GM04504 (cell line): ENCODE measurements at regions not wholly inside any gene's neighbourhood (a gene's known extent, or its start where the extent isn't known, plus 50 kb on each side); places are given as distances from the start of the nearest gene placed in this dataset.

Source experiments
- DNase-seq: peaks from one replicate; pipeline ENCODE4 v3.0.0-alpha.2; 2012; ENCODE audit warnings: low read depth

DNA sequence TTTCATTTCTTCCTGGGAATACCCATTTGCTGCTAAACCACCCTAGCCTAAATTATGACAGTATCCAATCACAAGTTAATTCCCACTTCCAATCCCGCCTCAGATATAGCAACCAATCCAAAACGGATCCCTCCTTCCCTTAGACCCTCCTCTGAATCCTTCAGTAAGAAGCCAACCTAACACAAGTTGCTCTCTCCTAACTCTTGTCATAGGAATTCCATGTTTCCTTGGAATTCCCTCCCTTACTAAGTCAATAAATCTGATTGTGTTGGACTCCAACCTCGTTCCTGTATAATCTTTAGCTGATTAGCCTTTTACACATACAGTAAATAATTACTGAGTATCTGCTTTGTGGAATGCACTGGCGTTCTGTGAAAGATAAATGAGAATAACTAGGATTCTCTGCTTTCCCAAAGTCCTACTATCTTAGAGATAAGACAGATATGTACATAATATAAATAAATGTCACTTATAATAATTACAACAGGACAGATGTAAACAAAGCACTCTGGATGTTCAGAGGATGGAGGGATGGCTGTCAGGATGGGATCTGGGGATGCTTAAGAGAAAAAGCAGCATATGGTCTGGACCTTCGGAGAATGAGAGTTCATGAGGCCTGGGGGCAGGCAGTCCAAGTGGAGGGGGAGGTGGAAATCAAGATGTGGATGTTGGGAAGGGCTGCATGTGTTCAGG lies 185.8 kb upstream of the SOX5 start:
- DNase-seq = no peak

DNA sequence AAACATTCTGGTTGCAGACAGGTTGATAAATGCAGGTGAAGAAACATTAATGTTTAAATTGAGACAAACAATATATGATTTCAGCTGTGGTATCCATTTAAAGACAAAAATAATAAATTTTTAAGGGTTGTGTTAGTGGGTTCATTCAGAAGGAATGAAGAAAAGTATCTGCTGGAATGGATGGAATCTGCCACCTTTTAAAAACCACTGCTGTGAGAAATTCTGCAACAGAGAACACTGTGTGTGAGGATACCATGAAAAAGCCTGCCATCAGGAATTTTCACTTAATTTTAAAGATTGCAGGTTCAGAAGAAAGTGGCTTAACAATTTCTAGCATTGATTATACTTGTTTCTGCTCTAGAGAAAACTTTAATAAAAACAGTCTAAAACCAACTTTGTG lies 184.6 kb upstream of the SOX5 start:
- no peak for DNase-seq

DNA sequence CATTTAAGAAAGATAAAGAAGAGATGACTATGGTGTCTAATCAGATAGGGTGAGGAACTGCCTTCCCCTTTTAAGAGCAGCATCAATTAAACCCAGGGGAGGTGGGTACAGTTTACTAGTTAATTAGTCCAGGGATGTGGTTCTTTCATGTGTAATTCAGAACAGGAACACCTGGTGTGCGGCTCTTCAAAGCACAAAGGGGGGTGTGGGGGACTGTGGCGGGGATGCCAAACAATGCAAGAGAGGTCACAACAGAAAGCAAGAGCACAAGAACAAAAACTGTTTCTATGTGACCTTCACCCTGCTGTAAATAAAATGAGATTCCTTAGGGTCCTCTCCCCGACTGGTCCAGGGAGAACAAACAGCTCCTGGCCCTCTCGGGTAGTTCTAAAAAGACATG lies 183.9 kb upstream of the SOX5 start:
- DNase-seq = no peak

DNA sequence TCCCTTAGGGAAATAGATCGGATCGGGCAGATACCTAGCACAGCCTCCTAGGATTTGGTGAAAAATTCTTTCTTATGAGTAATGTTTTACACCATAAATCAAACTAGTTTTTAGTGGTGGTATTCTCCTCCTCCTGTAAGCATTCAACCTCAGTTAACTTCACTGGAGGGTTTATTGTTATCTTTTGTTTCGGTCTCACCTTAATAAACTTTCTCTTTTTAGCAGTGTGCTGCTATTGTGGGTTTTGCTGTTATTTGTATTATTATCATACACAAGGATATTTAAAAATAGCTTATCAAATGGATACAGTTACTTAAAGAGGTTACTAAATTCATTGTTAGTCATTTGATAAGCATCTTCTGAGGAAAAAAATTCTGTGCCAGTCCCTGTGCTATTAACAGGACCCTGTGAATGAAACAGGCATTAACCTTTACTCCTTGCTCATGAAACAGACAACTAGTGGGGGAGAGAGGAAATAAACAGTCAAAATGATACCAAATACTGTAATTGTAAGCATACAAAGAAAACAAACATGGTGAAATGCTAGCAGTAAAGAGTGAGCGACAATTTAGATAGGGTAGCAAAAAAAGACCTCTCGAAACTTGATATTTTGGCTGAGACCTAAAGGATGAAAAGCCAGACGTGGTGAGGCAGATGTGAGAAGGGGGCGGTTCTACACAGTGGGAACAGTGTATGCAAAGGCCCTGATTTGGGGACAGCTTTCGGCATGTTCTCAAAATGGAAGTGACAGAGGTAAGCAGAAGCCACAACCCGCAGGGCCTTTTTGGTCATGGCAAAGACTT lies 178.7 kb upstream of the SOX5 start:
- no peak for DNase-seq

DNA sequence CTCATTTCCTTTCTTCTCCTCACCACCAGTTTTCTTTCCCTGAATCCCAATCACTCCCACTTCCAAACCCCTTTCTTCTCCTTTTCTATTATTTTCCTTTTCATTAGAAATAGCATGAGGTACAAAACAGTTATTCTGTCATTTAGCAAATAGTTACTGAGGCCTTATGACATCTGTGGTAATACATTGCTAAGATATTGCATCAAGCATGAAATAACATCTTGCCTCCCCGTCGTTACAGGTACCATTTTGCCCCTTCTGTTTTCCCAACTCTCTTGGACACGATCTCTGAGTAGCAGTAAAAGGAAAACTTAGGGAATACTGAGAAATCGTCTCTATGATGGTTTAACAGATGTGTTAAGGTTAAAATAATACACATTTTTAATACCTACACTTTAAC lies 175.8 kb upstream of the SOX5 start:
- DNase-seq = no peak

DNA sequence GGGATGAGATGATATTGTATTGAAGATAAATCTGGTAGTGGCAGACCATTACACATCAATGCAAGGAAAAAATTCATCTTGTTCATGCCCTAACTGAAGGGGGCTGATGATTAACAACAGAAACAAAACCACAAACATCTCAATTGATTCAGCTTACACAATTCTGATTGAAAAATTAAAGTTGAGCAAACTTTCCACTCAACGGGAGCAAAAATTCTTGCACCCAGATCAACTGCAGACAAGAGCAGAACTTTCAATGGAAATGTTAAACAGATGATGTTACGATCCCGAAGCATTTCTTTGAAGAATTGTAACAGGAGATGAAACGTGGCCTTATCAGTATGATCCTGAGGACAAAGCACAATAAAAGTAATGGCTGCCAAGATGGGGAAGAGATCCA lies 172.4 kb upstream of the SOX5 start:
- DNase-seq = no peak

DNA sequence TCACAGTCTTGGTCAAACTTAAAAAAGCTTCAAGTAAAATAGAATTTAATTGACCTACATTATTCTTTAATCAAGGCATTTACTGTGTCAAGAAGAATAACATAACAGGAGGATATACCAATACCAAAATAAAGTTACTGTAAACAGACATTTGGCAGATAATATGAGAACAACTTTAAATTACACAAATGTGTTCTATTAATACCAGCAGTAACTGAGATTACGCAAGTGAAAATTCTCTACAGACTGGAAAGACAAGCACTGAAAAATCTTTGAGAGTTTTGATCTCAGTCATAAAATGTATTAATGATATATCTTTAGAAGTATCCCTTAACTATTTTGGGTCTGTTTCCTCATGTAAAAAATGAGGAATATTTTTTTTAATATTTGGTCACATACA lies 169.2 kb upstream of the SOX5 start:
- no peak for DNase-seq

DNA sequence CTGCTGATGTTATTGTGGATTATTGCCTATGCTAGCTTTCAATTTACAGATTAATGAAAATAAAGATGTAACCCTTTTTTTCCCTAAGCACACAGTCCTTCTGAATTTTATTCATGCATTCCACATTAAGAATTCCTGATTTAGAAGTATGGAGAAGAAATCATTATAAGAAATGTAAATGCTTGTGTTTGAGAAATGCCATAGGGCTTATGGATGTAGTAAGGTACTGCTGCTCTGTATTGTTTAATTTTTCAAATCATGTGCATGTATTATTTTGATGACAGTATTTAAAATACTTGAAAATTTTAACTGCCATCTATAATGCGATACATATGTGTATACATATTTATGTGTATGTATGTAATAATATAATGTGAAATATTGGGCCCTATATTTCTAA lies 167.1 kb upstream of the SOX5 start:
- no peak for DNase-seq

DNA sequence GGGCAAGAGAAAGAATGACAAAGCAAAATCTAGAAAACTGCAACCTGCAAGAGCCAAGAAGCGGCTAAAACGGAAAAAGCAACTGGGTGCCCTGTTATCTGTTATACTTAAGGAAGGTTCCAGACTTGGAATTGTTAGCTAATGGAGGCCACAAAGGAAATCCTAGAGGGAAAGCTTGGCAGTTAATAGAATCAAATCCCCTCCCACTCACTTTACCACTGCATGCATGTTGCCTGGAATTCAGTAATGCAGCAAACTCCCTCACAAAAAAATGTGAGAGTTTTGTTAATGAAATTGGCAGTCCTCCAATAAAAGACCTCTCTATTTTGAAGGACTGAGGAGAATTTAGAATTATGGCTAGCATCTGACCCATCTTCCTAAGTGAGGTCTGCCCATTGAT lies 164.2 kb upstream of the SOX5 start:
- no peak for DNase-seq

DNA sequence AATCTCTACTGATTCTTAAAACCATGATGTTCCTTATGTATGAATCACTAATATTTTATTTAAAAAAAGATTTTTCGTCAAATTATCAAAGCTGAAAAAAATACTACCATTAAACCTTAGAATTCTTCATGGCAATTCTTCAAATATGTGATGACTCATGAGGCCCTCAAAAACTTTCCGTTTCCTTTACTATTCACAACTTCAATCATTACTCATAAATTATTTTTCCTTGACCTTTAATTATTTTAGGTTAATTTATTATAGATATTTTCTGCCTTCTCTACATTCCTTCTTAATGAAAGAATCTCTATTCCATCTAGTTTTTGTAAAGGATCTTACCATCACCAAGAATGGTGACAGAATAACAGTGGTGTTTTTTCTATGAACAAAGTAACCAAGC lies 162.1 kb upstream of the SOX5 start:
- no peak for DNase-seq

DNA sequence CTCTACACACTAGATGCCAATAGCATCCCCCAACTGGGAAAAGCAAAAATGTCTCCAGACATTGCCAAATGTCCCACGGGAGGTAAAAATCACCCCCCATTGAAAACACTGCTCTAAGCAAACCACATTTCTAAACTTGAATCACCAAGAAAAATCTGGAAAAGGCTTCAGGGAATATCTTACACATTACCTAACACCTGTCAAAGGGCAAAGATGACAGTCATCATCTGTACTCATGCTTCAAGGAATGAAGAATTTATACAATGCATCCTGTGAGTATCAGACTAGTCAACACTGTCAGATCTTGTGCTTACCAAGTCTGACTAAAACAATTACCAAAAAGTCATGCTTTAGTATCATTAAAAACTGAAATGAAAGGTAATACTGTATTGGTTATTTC lies 161.6 kb upstream of the SOX5 start:
- no peak for DNase-seq

DNA sequence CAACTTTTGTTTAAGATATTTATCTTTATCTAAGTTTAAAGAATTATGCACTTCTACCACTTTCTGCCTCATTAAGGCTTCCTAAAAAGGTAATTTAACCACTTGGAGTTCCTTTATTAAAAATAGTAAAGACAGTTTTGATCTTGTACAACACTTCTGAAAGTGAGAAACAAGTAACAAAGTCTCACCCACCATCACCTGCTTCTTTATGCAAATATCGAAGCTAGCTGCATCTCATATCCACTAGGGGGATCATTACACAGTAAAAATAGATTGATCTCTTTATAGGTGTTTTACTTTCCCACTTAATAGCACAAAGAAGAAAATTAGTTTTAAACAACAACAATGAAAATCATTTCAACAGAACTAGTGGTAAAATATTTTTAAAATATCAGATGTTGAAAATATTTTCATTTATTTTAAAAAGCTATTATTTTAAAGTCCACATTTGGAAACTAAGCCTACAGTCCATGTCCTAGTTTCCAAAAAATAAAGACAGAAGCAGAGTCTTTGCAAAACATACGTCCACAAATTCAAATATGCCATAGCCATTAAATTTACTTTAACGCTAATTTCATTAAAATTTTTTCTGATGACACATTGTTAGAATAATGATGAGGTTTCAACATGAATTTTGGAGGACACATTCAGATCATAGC lies 160.0 kb upstream of the SOX5 start:
- no peak for DNase-seq

DNA sequence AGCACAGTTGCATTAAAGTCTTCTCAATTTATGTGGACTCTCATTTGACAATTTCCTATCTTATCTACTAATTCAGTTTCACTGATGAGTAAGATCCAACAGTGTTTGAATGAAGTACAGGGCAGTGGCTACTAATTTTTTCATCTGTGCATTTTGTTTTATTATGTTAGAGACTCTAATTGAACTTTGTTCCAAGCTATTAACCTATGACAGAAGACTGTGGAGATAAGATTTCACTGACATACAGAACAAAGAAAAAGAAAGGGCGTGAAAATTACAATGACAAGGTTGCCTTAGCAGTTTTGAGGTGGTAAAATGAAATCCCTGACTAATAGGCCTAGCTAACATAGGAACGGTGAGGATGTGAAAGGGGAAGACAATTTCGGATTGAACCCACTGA lies 153.2 kb upstream of the SOX5 start:
- no peak for DNase-seq

DNA sequence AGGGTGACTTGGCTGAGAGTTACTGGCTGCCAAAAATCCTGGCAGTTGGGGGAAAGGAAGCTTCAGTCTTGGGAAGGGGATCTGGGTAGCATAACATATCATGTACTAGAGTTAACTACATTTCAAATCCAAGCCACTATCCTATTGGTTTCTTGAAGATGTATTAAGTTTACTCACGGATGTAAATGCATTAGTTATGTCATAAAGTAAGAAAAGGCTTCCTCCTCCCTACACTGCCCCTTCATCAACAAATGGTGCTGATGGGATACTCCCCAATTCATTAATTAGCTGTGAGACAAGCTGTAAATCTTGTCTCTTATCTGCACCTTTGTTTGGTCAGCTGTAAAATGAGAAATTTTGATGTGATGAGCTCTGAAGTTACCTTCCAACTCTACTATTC lies 150.1 kb upstream of the SOX5 start:
- DNase-seq = no peak

DNA sequence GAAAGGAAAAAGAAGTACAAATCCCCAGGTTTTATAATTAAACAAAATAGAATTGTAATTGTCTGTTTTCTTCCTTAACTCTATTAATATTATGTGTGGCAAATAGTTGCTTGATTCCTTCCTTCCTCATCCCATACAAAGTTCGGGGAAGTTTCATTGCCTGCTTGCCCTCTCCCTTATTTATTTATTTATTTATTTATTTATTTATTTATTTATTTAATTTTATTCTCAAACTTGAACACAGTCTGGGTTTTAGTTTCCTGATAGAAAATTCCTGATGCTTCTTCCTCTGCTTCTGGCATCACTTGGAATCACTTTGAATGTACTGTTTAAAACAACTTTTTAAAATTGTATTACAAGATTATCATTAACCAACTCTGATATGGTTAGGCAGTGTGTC lies 145.8 kb upstream of the SOX5 start:
- no peak for DNase-seq

DNA sequence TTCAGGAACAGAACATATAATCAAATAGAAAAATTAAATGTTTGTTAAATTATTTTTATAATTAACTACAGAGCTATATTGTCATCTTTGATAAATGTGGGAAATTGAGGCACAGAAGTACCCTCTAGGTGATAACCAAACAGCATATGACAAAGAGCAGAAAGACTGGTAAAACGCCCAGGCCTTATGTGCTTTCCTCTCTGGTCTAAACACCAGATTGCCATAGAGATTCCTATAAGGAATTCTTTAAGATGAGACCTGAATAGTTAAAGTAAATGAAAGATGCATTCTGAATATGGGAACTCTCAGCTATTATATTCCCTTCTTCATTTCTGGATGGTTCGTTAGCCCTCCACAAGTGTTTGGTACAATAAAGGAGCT lies 140.0 kb upstream of the SOX5 start:
- DNase-seq = no peak

DNA sequence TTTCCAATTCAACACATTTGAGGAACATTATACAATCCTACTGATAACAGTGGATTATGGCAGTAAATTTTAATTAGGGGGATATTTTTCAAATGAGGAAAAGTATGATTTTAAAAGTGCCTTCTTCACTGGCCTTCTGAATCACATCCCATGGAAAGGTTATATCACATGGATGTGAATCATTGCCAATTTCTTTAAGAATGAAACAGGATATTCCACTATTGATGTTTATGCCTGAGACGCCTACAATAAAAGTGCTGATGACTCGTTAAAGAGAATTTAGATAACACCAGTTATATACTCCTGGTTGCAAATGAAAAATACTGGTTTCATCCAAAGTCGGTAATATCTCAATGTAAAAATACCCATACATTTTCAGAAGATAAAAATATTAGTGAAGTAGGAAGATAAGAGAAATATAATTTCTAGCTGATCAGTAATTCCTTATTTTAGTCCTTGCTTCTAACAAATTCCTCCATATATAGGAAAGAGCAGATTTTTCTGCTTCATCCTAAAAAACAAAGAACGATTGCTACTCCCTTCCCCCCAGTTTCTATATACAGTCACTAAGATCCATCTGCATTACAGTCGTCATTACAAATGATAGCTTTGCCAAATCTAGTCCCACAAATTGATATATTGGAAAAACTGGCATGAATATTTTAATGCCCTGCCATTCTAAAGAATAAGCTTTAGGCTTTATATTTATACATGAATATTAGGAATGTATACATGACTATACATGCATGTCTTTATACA lies 139.5 kb upstream of the SOX5 start:
- DNase-seq = no peak

DNA sequence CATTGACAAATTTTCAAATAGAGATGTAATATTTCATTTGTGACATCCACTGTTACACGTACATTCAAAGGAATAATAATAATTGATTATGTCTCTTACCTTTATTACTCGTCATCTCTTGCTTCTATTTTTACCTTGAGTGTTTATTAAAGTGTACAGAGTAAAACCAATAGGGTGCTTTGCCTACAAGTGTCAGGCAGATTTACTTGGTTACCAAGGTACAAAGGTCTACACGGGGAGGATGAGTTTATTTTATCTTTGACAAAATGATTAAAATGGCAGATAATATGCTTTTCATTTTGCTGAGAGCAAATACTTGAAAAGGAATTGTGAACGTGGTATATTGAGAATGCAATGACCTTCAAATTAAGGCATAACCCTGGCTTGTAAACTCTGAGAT lies 137.8 kb upstream of the SOX5 start:
- DNase-seq = no peak

DNA sequence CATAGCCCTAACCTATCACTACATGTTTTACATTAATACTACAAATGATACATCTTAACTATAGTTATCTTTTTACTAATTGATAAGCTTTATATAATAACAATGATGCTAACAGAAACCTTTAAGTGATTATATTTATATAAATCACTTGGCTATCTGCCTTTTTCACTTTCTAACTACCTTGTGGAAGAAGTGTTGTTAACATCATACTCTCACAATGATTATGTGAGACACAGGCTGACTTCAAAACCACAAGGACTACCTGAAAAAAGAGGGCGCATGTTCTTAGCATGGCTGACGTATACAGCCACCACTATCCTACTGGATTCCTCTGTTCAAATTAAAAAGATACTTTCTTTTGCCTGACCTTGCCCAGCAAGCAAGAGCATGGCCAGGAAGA lies 135.3 kb upstream of the SOX5 start:
- no peak for DNase-seq

DNA sequence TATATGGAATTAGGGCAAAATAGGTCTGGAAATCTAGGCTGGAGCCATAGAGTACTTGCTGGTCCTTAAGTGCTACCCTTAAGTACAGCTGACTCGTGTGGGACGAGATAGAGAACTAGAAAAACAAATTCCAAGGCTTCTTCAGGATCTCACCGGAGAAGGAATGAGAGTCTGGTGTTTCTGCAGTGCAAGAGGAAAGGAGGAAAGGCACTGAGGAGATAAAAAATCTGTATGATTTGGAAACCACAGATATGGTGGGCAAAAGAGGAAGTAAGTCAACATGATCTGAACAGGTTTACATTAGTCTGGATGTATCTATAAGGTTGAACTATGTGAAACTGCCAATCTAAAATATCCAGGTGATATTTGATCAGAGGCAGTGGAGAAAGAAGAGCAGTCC lies 134.4 kb upstream of the SOX5 start:
- DNase-seq = no peak

DNA sequence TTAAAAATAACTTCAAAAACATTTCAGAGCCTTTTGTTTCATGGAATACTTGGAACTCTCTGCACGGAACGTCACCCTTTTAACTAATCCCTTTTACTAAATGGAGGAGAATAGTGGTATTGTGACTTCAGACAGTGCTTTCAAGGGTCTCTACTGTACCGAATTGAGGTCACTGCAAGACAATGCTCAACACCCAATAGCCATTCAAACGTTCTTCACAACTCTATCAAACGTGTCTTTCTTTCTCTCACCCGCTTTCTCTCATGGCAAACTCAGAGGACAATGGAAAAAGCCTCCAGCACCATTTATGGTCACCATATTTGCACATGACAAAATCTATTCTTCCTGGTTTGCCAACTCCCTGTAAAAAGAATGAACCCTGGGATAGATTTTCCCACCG lies 132.1 kb upstream of the SOX5 start:
- DNase-seq = no peak

DNA sequence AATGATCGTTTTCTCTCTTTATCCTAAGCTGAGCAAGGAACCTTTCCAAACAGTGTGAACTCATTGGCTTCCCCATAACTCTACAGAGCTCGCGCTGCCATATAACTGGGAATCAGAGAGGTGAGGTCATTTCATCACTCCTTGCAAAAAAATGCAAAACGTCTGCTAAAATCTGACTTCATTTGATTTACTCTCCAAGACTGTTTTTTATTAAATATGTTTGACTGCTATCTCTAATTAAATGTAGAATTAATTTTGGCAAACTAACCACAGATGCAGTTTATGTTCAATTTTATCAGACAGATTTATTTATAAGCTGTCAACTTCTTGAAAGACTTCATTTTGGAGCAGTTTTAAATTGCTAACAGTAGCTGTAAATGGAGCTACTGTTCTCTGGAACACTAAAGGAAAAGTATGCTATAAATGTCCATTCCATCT lies 131.6 kb upstream of the SOX5 start:
- DNase-seq = no peak

DNA sequence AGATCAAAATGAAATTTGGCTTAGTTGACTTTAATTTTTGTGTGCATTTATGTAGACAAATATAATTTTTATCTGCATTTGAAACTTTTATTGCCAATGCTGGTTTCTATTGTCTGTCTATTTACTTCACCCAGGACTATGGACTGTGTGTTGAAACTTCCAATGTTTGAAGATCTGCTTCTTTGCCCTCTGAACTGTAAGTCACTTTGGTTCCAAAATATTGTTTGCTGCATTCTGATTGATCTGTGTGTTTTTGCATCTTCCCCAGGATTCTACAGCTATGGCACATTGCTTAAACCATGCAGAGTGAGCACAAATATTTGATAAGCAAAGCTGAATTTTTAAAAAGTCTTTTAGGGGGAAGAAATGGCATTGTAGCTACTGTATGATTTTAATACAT lies 131.0 kb upstream of the SOX5 start:
- DNase-seq = no peak
